Memory B cell (primary cell): ENCODE measurements at regions not wholly inside any gene's neighbourhood (a gene's known extent, or its start where the extent isn't known, plus 50 kb on each side); places are given as distances from the start of the nearest gene placed in this dataset.

Experiments used
- ATAC-seq: fragments of 150-1000 bp; cut with Tn5 transposase; 2 replicates; pipeline ENCODE4 v1.10.0; 2021; ENCODE audit warnings: low read depth, mild to moderate bottlenecking, moderate library complexity
- DNase-seq, 2 donors: peaks; one replicate each; pipeline ENCODE4 v3.0.0; 2022; ENCODE audit warnings: low spot score in 2 of 2
- H3K27ac Mint-ChIP-seq: one replicate; pipeline ENCODE4 v1.8.0; 2022; ENCODE audit warnings: mild to moderate bottlenecking, moderate library complexity, mixed read lengths
- H3K27me3 Mint-ChIP-seq: one replicate; pipeline ENCODE4 v1.8.0; 2022; ENCODE audit warnings: mixed read lengths
- H3K36me3 Mint-ChIP-seq: one replicate; pipeline ENCODE4 v1.8.0; 2022; ENCODE audit warnings: mild to moderate bottlenecking, mixed read lengths
- H3K4me1 Mint-ChIP-seq: one replicate; pipeline ENCODE4 v1.8.0; 2022; ENCODE audit warnings: mixed read lengths
- H3K4me3 Mint-ChIP-seq: one replicate; pipeline ENCODE4 v1.8.0; 2022; ENCODE audit warnings: mild to moderate bottlenecking, moderate library complexity, mixed read lengths
- H3K9me3 Mint-ChIP-seq: one replicate; pipeline ENCODE4 v1.8.0; 2022; ENCODE audit warnings: mixed read lengths

- ATAC-seq (no peak), DNase-seq (no peak)
- no peak overlapping the region for H3K4me3 Mint-ChIP-seq
- H3K4me1 Mint-ChIP-seq, result no peaks in the 10 kb centered on the region
- no peak overlapping the region for H3K27ac Mint-ChIP-seq
- H3K9me3 Mint-ChIP-seq, result no peaks in the 10 kb centered on the region
- no peaks in the 10 kb centered on the region for H3K27me3 Mint-ChIP-seq
- H3K36me3 Mint-ChIP-seq, result no peaks in the 10 kb centered on the region
Observed at GRCh38 chr3:103137830-103138229, 703.0 kb downstream of the ZPLD1 start.

- no peak for DNase-seq
- Mint-ChIP-seq H3K27ac (no peak overlapping the region), H3K4me1 (no peaks in the 10 kb centered on the region), H3K27me3 (no peaks in the 10 kb centered on the region), H3K9me3 (no peaks in the 10 kb centered on the region), H3K4me3 (no peak overlapping the region), H3K36me3 (no peaks in the 10 kb centered on the region)
- ATAC-seq, result no peak
Observed at GRCh38 chr3:103158183-103158582, 723.4 kb downstream of the ZPLD1 start.

GRCh38 chr3:103166890-103167289 is 732.1 kb downstream of the ZPLD1 start:
- Mint-ChIP-seq H3K9me3 (peaks cover 3% of the 10 kb centered on the region), H3K36me3 (no peaks in the 10 kb centered on the region), H3K27me3 (peaks cover 1% of the 10 kb centered on the region), H3K27ac (no peak overlapping the region), H3K4me1 (no peaks in the 10 kb centered on the region), H3K4me3 (no peak overlapping the region)
- no peak for DNase-seq
- ATAC-seq, result no peak

GRCh38 chr3:103167850-103168249 is 733.0 kb downstream of the ZPLD1 start:
- Mint-ChIP-seq H3K4me1 (no peaks in the 10 kb centered on the region), H3K4me3 (no peak overlapping the region), H3K27me3 (peaks cover 1% of the 10 kb centered on the region), H3K27ac (no peak overlapping the region), H3K9me3 (peaks cover 3% of the 10 kb centered on the region), H3K36me3 (no peaks in the 10 kb centered on the region)
- ATAC-seq (no peak), DNase-seq (no peak)

- ATAC-seq, result no peak
- Mint-ChIP-seq H3K27me3 (peaks cover 1% of the 10 kb centered on the region), H3K4me1 (no peaks in the 10 kb centered on the region)
Observed at GRCh38 chr3:103169289-103169688, 734.5 kb downstream of the ZPLD1 start.

GRCh38 chr3:103170651-103171050 is 735.8 kb downstream of the ZPLD1 start:
- peaks cover 1% of the 10 kb centered on the region for H3K27me3 Mint-ChIP-seq
- ATAC-seq, result no peak
- H3K4me3 Mint-ChIP-seq, result no peak overlapping the region
- no peaks in the 10 kb centered on the region for H3K4me1 Mint-ChIP-seq
- no peaks in the 10 kb centered on the region for H3K36me3 Mint-ChIP-seq
- H3K9me3 Mint-ChIP-seq, result peaks cover 3% of the 10 kb centered on the region
- no peak overlapping the region for H3K27ac Mint-ChIP-seq
- no peak for DNase-seq

More at GRCh38 chr3:103169289-103169688, 734.5 kb downstream of the ZPLD1 start:
- Mint-ChIP-seq H3K27ac (no peak overlapping the region), H3K4me3 (no peak overlapping the region), H3K36me3 (no peaks in the 10 kb centered on the region), H3K9me3 (peaks cover 3% of the 10 kb centered on the region)
- DNase-seq, result no peak

- ATAC-seq (no peak), DNase-seq (no peak)
- H3K9me3 Mint-ChIP-seq, result peaks cover 1% of the 10 kb centered on the region
Observed at GRCh38 chr3:103173940-103174339, 739.1 kb downstream of the ZPLD1 start.

GRCh38 chr3:103181160-103181559 is 746.3 kb downstream of the ZPLD1 start:
- Mint-ChIP-seq H3K4me1 (no peaks in the 10 kb centered on the region), H3K27me3 (no peaks in the 10 kb centered on the region), H3K4me3 (no peak overlapping the region), H3K27ac (no peak overlapping the region), H3K9me3 (peaks cover 9% of the 10 kb centered on the region), H3K36me3 (no peaks in the 10 kb centered on the region)
- ATAC-seq (no peak), DNase-seq (no peak)

More at GRCh38 chr3:103173940-103174339, 739.1 kb downstream of the ZPLD1 start:
- H3K27ac Mint-ChIP-seq, result no peak overlapping the region
- no peaks in the 10 kb centered on the region for H3K27me3 Mint-ChIP-seq
- H3K36me3 Mint-ChIP-seq, result no peaks in the 10 kb centered on the region
- no peaks in the 10 kb centered on the region for H3K4me1 Mint-ChIP-seq
- H3K4me3 Mint-ChIP-seq, result no peak overlapping the region

- H3K27ac Mint-ChIP-seq, result no peak overlapping the region
- no peak overlapping the region for H3K4me3 Mint-ChIP-seq
- H3K27me3 Mint-ChIP-seq, result no peaks in the 10 kb centered on the region
- peaks cover 8% of the 10 kb centered on the region for H3K9me3 Mint-ChIP-seq
- DNase-seq (no peak), ATAC-seq (no peak)
- no peaks in the 10 kb centered on the region for H3K36me3 Mint-ChIP-seq
- no peaks in the 10 kb centered on the region for H3K4me1 Mint-ChIP-seq
Observed at GRCh38 chr3:103184772-103185171, 750.0 kb downstream of the ZPLD1 start.

GRCh38 chr3:103189941-103190340 is 755.1 kb downstream of the ZPLD1 start:
- DNase-seq (no peak), ATAC-seq (no peak)
- no peaks in the 10 kb centered on the region for H3K4me1 Mint-ChIP-seq
- H3K27ac Mint-ChIP-seq, result no peak overlapping the region
- H3K4me3 Mint-ChIP-seq, result no peak overlapping the region
- no peaks in the 10 kb centered on the region for H3K36me3 Mint-ChIP-seq
- peaks cover 3% of the 10 kb centered on the region for H3K9me3 Mint-ChIP-seq
- H3K27me3 Mint-ChIP-seq, result no peaks in the 10 kb centered on the region

- H3K27ac Mint-ChIP-seq, result no peak overlapping the region
- H3K4me1 Mint-ChIP-seq, result peaks cover 2% of the 10 kb centered on the region
- H3K27me3 Mint-ChIP-seq, result no peaks in the 10 kb centered on the region
- peaks cover 3% of the 10 kb centered on the region for H3K9me3 Mint-ChIP-seq
- ATAC-seq, result no peak
- no peaks in the 10 kb centered on the region for H3K36me3 Mint-ChIP-seq
- H3K4me3 Mint-ChIP-seq, result no peak overlapping the region
- DNase-seq, result no peak
Observed at GRCh38 chr3:103195216-103195615, 760.4 kb downstream of the ZPLD1 start.

GRCh38 chr3:103203441-103203840 is 768.6 kb downstream of the ZPLD1 start:
- DNase-seq (no peak), ATAC-seq (no peak)
- Mint-ChIP-seq H3K4me3 (no peak overlapping the region), H3K27ac (no peak overlapping the region), H3K4me1 (peaks cover 2% of the 10 kb centered on the region), H3K9me3 (peaks cover 2% of the 10 kb centered on the region), H3K27me3 (no peaks in the 10 kb centered on the region), H3K36me3 (no peaks in the 10 kb centered on the region)

- DNase-seq (no peak), ATAC-seq (no peak)
- H3K27me3 Mint-ChIP-seq, result no peaks in the 10 kb centered on the region
- no peaks in the 10 kb centered on the region for H3K4me1 Mint-ChIP-seq
- H3K27ac Mint-ChIP-seq, result no peak overlapping the region
- H3K4me3 Mint-ChIP-seq, result no peak overlapping the region
- no peaks in the 10 kb centered on the region for H3K36me3 Mint-ChIP-seq
- H3K9me3 Mint-ChIP-seq, result no peaks in the 10 kb centered on the region
Observed at GRCh38 chr3:103210583-103210982, 775.8 kb downstream of the ZPLD1 start.

GRCh38 chr3:103218146-103218545 is 783.3 kb downstream of the ZPLD1 start:
- DNase-seq (no peak), ATAC-seq (no peak)

GRCh38 chr3:103218793-103219192 is 784.0 kb downstream of the ZPLD1 start:
- Mint-ChIP-seq H3K4me1 (no peaks in the 10 kb centered on the region), H3K4me3 (no peak overlapping the region), H3K36me3 (no peaks in the 10 kb centered on the region), H3K27ac (no peak overlapping the region), H3K9me3 (no peaks in the 10 kb centered on the region), H3K27me3 (no peaks in the 10 kb centered on the region)
- no peak for ATAC-seq
- DNase-seq, result no peak

More at GRCh38 chr3:103218146-103218545, 783.3 kb downstream of the ZPLD1 start:
- Mint-ChIP-seq H3K27ac (no peak overlapping the region), H3K36me3 (no peaks in the 10 kb centered on the region), H3K4me3 (no peak overlapping the region), H3K27me3 (no peaks in the 10 kb centered on the region), H3K4me1 (no peaks in the 10 kb centered on the region), H3K9me3 (no peaks in the 10 kb centered on the region)
